ENCODE measurements at regions not wholly inside any gene's neighbourhood (a gene's known extent, or its start where the extent isn't known, plus 50 kb on each side); places are given as distances from the start of the nearest gene placed in this dataset.

- POLR2A ChIA-PET: no interaction called here
- no peaks in the 10 kb centered on the region for H3K27me3 Mint-ChIP-seq
- no peaks in the 10 kb centered on the region for H3K9me3 Mint-ChIP-seq
These were observed 123.8 kb upstream of the CMC1 start for GRCh38 chr3:28117598-28117997.

GRCh38 chr3:28118087-28118486, 123.3 kb upstream of the CMC1 start:
- Mint-ChIP-seq H3K36me3 (no peaks in the 10 kb centered on the region), H3K4me3 (no peak overlapping the region), H3K4me1 (no peaks in the 10 kb centered on the region), H3K27ac (no peak overlapping the region), H3K27me3 (no peaks in the 10 kb centered on the region), H3K9me3 (no peaks in the 10 kb centered on the region)
- DNase-seq (no peak), ATAC-seq (ENCODE audit: low read depth) (no peak)
- POLR2A ChIA-PET: no interaction called here

More at GRCh38 chr3:28117598-28117997, 123.8 kb upstream of the CMC1 start:
- H3K36me3 Mint-ChIP-seq: no peaks in the 10 kb centered on the region
- no peaks in the 10 kb centered on the region for H3K4me1 Mint-ChIP-seq
- ATAC-seq (ENCODE audit: low read depth): no peak
- H3K4me3 Mint-ChIP-seq: no peak overlapping the region
- DNase-seq: no peak
- no peak overlapping the region for H3K27ac Mint-ChIP-seq

GRCh38 chr3:28122227-28122626, 119.2 kb upstream of the CMC1 start:
- Mint-ChIP-seq H3K27me3 (no peaks in the 10 kb centered on the region), H3K36me3 (no peaks in the 10 kb centered on the region)

GRCh38 chr3:28124882-28125281, 116.5 kb upstream of the CMC1 start:
- H3K9me3 Mint-ChIP-seq: no peaks in the 10 kb centered on the region
- ATAC-seq (ENCODE audit: low read depth): no peak
- H3K4me3 Mint-ChIP-seq: no peak overlapping the region

More at GRCh38 chr3:28122227-28122626, 119.2 kb upstream of the CMC1 start:
- POLR2A ChIA-PET: no interaction called here
- DNase-seq: no peak
- H3K4me3 Mint-ChIP-seq: no peak overlapping the region
- no peak for ATAC-seq (ENCODE audit: low read depth)
- no peaks in the 10 kb centered on the region for H3K9me3 Mint-ChIP-seq
- no peaks in the 10 kb centered on the region for H3K4me1 Mint-ChIP-seq
- H3K27ac Mint-ChIP-seq: no peak overlapping the region

GRCh38 chr3:28125342-28125741, 116.1 kb upstream of the CMC1 start:
- no peak for ATAC-seq (ENCODE audit: low read depth)

More at GRCh38 chr3:28124882-28125281, 116.5 kb upstream of the CMC1 start:
- Mint-ChIP-seq H3K4me1 (no peaks in the 10 kb centered on the region), H3K36me3 (no peaks in the 10 kb centered on the region), H3K27ac (no peak overlapping the region), H3K27me3 (no peaks in the 10 kb centered on the region)
- POLR2A ChIA-PET: no interaction called here
- DNase-seq: no peak

GRCh38 chr3:28130836-28131235, 110.6 kb upstream of the CMC1 start:
- H3K27me3 Mint-ChIP-seq: no peaks in the 10 kb centered on the region
- POLR2A ChIA-PET: no interaction called here
- ATAC-seq (ENCODE audit: low read depth): no peak

More at GRCh38 chr3:28125342-28125741, 116.1 kb upstream of the CMC1 start:
- POLR2A ChIA-PET: no interaction called here
- Mint-ChIP-seq H3K27me3 (no peaks in the 10 kb centered on the region), H3K4me1 (no peaks in the 10 kb centered on the region), H3K27ac (no peak overlapping the region), H3K36me3 (no peaks in the 10 kb centered on the region), H3K9me3 (no peaks in the 10 kb centered on the region), H3K4me3 (no peak overlapping the region)
- no peak for DNase-seq

GRCh38 chr3:28132941-28133340, 108.5 kb upstream of the CMC1 start:
- no peaks in the 10 kb centered on the region for H3K27me3 Mint-ChIP-seq
- no peak for ATAC-seq (ENCODE audit: low read depth)
- no peaks in the 10 kb centered on the region for H3K4me1 Mint-ChIP-seq
- H3K27ac Mint-ChIP-seq: no peak overlapping the region
- H3K36me3 Mint-ChIP-seq: no peaks in the 10 kb centered on the region
- H3K9me3 Mint-ChIP-seq: no peaks in the 10 kb centered on the region
- DNase-seq: no peak
- POLR2A ChIA-PET: no interaction called here
- no peak overlapping the region for H3K4me3 Mint-ChIP-seq

More at GRCh38 chr3:28130836-28131235, 110.6 kb upstream of the CMC1 start:
- Mint-ChIP-seq H3K27ac (no peak overlapping the region), H3K4me3 (no peak overlapping the region), H3K9me3 (no peaks in the 10 kb centered on the region), H3K4me1 (no peaks in the 10 kb centered on the region), H3K36me3 (no peaks in the 10 kb centered on the region)
- DNase-seq: no peak

- H3K4me3 Mint-ChIP-seq: no peak overlapping the region
- DNase-seq (no peak), ATAC-seq (ENCODE audit: low read depth) (no peak)
- no peaks in the 10 kb centered on the region for H3K4me1 Mint-ChIP-seq
- no peaks in the 10 kb centered on the region for H3K36me3 Mint-ChIP-seq
- H3K27me3 Mint-ChIP-seq: no peaks in the 10 kb centered on the region
- no peaks in the 10 kb centered on the region for H3K9me3 Mint-ChIP-seq
- no peak overlapping the region for H3K27ac Mint-ChIP-seq
- POLR2A ChIA-PET: no interaction called here
These were observed 107.2 kb upstream of the CMC1 start for GRCh38 chr3:28134198-28134597.

- ATAC-seq (ENCODE audit: low read depth) (no peak), DNase-seq (no peak)
- Mint-ChIP-seq H3K36me3 (no peaks in the 10 kb centered on the region), H3K27me3 (no peaks in the 10 kb centered on the region), H3K4me1 (no peaks in the 10 kb centered on the region), H3K9me3 (no peaks in the 10 kb centered on the region), H3K27ac (no peak overlapping the region), H3K4me3 (no peak overlapping the region)
- POLR2A ChIA-PET: no interaction called here
These were observed 106.5 kb upstream of the CMC1 start for GRCh38 chr3:28134792-28135375.

GRCh38 chr3:28136607-28137216, 104.7 kb upstream of the CMC1 start:
- H3K4me1 Mint-ChIP-seq: no peaks in the 10 kb centered on the region
- no peak for ATAC-seq (ENCODE audit: low read depth)
- peaks cover 2% of the 10 kb centered on the region for H3K9me3 Mint-ChIP-seq
- POLR2A ChIA-PET: no interaction called here
- H3K27me3 Mint-ChIP-seq: peaks cover 2% of the 10 kb centered on the region
- no peak overlapping the region for H3K4me3 Mint-ChIP-seq
- H3K27ac Mint-ChIP-seq: no peak overlapping the region
- DNase-seq: no peak
- no peaks in the 10 kb centered on the region for H3K36me3 Mint-ChIP-seq

- Mint-ChIP-seq H3K9me3 (peaks cover 2% of the 10 kb centered on the region), H3K27ac (no peak overlapping the region)
- POLR2A ChIA-PET: no interaction called here
These were observed 103.3 kb upstream of the CMC1 start for GRCh38 chr3:28138043-28138610.

GRCh38 chr3:28139288-28139687, 102.1 kb upstream of the CMC1 start:
- no peak overlapping the region for H3K27ac Mint-ChIP-seq
- peaks cover 2% of the 10 kb centered on the region for H3K9me3 Mint-ChIP-seq
- ATAC-seq (ENCODE audit: low read depth): no peak
- no peak for DNase-seq
- H3K4me3 Mint-ChIP-seq: no peak overlapping the region
- peaks cover 2% of the 10 kb centered on the region for H3K27me3 Mint-ChIP-seq
- H3K4me1 Mint-ChIP-seq: no peaks in the 10 kb centered on the region
- POLR2A ChIA-PET: interaction anchor here (0.5 kb wide), 1 partner anchor 106 kb away, joined by 3 read pairs; no protein-coding TSS in a partner anchor
- no peaks in the 10 kb centered on the region for H3K36me3 Mint-ChIP-seq

More at GRCh38 chr3:28138043-28138610, 103.3 kb upstream of the CMC1 start:
- ATAC-seq (ENCODE audit: low read depth) (no peak), DNase-seq (no peak)
- Mint-ChIP-seq H3K36me3 (no peaks in the 10 kb centered on the region), H3K4me1 (no peaks in the 10 kb centered on the region), H3K27me3 (peaks cover 2% of the 10 kb centered on the region), H3K4me3 (no peak overlapping the region)

- POLR2A ChIA-PET: no interaction called here
- no peaks in the 10 kb centered on the region for H3K4me1 Mint-ChIP-seq
- H3K9me3 Mint-ChIP-seq: peaks cover 2% of the 10 kb centered on the region
- no peak overlapping the region for H3K27ac Mint-ChIP-seq
- peaks cover 2% of the 10 kb centered on the region for H3K27me3 Mint-ChIP-seq
- H3K36me3 Mint-ChIP-seq: no peaks in the 10 kb centered on the region
- no peak overlapping the region for H3K4me3 Mint-ChIP-seq
- DNase-seq (no peak), ATAC-seq (ENCODE audit: low read depth) (no peak)
These were observed 101.3 kb upstream of the CMC1 start for GRCh38 chr3:28139967-28140634.

- no peak overlapping the region for H3K4me3 Mint-ChIP-seq
- POLR2A ChIA-PET: no interaction called here
- ATAC-seq (ENCODE audit: low read depth) (no peak), DNase-seq (no peak)
- no peak overlapping the region for H3K27ac Mint-ChIP-seq
- H3K27me3 Mint-ChIP-seq: peaks cover 2% of the 10 kb centered on the region
- no peaks in the 10 kb centered on the region for H3K4me1 Mint-ChIP-seq
- H3K9me3 Mint-ChIP-seq: peaks cover 2% of the 10 kb centered on the region
- H3K36me3 Mint-ChIP-seq: no peaks in the 10 kb centered on the region
These were observed 100.8 kb upstream of the CMC1 start for GRCh38 chr3:28140664-28141063.
